NOMO-1 treated with DMSO at 0.1 percent for 48 hours (cell line): ENCODE measurements at regions not wholly inside any gene's neighbourhood (a gene's known extent, or its start where the extent isn't known, plus 50 kb on each side); places are given as distances from the start of the nearest gene placed in this dataset.
A peak's percentile ranks its signal among the peaks of the same experiment; 100 is the strongest.

Source experiments
- DNase-seq: peaks from one replicate; lab custom pipeline; 2025; ENCODE audit not compliant: unreplicated experiment; lab: John Stamatoyannopoulos, UW

DNA sequence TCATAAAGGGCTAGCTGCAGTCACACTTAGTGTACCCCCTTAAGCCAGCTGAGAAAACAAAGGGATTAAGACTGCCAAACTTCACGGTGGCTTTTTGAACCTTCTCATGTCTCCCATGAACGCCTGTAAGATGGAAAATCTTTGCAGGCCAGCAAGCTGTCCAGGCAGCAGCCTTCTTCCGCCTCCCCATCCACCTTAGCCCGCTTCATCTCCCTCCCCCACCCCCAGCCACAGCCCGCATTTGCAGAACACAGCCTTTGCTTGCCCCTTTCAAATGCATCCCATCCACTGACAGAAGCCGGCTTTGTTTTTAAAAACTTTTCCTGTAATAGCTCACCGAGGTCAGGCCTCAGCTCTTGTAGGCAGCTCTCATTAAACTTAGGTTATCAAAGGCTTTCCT lies 113.8 kb upstream of the FAM9B start:
- no peak for DNase-seq

DNA sequence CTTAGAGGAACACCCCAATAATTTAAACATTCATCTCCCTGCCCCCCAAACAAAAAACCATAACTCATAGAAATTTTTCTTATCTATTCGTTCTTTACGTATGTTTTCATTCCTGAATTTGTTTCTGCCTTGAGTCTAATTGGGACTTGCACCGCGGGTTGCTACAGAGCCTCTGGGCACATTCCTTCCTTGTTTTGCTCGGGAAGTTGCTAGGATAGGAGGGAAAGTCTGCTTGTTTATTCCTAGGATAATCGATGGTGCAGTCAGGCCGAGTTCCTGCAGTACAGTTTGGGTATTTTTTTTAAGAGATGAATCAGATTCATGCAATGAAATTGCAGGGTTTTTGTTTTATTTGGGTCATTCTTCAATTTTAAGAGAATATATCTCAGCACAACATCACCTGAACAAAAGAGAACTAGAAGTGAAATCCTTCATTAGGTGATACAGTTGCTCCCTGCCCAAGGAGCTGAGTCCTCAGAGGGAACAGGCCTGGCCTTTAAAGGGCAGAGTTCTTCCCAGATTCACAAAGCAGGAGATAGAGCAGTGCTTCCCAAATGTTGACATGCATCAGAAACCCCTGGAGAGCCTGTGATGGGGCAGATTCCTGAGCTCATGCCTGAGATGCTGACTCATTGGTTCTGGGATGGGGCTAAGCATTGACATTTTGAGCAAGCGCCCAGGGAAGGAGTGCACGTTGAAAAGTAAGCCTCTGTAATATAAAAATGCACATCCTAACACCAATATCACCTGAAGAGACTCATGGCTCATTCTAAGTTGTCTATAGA lies 114.9 kb upstream of the FAM9B start:
- no peak for DNase-seq

DNA sequence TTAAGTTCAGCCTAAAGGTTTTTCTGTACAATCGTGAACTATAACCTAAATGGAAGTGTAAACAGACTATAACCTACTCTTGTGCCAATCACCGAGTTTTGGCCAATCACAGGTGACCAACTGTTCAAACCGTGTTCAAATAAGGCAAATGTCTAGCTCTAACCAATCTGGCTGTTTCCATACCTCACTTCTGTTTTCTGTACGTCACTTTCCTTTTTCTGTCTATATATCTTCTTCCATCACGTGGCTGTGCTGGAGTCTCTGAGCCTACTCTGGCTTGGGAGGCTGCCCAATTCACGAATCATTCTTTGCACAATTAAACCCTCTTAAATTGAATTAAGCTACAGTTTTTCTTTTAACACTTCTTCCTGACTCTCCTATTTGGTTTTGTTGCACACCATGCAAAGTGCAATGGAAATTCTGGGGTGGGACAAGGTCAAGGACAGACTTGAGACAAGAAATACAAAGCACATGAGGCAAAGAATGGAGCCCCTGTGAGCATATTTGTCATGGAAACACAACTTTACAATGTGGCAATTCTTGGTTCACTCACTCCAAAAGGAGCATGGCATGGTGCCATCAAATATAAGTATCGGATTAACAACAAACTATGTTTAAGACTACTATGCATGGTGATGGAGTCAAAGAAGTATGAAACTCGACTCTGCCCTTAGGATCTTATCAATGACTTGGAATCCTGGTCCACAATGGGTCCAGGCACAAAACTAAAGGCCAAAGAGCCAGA lies 115.7 kb upstream of the FAM9B start:
- DNase-seq = no peak

DNA sequence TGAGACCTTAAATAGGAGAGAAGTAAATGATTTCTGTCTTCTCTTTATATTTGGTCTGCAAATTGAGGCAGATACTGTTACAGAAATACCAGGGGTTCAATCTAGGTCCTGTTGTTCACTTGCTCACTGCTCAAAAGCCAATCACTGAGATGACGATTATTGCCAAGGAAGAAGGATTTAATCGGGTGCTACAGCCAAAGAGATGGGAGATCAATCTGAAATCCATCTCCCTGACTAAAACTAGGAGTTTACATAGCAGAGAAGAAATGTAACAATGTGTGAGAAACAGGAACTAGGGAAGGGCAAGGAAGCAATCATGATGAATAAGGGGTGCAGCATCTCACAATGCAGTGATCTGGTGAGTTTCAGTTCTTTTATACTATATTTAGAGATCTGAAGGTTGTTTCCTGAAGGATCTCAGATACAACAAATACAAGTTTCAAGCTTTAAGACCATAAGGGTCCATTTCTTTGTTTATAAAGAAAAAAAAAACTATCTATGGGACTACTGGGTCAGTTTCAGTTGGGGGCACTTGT lies 117.9 kb upstream of the FAM9B start:
- DNase-seq = peak; percentile 50

DNA sequence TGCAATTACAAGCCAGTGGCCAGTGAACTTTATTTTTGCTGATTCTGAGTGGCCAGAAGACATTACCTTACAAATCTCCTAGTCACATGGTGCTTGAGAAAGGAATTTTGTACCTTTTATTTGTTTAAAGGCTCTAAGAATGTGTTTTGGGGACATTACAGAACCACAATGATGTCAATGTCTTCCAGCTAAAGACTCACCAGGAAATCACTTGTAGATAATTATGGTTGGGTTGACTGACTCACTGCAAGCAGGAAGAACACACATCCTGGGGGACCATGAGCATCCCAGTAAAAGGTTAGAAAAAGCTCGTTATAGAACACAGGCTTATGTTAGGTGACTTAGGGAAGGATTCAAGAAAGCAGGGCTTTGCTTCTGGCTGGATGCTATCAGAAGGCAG lies 119.4 kb upstream of the FAM9B start:
- DNase-seq = no peak

DNA sequence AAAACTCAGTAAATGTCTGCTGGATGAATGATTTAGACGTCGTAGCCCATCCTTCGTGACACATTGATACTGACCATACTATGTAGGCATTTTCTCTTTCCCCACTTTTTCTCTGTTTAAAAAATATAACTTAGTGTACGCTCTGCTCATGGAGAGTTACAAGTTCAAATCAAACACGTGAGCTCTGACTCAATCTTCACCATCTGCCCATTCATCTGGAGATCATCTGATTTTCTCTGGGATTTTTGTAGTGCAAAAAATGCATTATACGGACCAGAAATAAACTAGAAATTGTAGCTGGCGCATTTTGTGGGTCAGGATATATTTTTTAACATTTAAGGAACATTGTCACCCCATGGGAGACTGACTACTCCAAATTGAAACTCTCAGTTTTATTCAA lies 124.7 kb upstream of the FAM9B start:
- DNase-seq = no peak

DNA sequence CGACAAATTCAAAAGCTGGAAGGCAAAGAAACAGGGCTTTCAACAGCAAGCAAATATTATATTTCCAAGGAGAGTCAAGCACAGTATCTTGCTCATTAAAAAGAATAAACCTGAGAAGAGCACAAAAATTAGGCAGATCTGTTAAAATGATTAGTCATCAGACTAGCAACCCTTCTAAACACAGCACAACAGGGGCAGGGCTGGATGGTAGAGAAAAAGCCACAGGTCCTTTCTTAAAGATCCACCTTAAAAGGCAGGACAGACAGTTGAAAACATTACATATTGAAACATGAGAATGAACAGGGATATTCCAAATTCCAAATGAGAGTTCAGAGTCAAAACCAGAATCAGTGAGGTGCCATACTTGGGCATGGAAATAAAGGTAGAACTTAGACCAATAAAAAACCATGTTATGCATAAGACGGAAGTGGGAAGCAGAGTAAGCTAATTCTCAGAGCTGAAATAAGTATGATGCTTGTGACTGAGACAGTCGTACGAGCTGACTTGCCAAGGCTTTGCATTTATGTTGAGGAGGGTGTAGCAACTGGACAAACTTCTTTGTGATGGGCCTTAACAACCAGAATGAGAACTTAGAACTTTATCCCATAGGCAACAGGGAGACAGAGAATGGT lies 126.9 kb upstream of the FAM9B start:
- DNase-seq = no peak

DNA sequence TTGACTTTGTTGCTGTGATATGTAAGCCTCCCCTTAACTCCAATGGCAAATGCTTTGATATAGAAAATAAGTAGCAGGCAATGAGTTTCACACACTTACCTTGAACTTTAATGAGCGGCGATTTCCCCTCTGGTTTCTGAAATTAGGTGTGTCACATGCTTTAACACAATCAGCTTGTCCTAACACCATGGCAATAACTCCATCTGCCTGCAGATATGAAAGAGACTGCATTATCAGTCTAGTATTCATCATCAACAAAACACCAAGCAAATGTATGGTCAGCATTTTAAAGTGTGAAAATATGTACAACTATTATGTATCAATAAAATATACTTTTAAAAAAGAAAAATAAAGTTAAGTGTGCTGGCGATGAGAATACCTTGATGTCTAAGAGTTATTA lies 128.8 kb upstream of the FAM9B start:
- no peak for DNase-seq

DNA sequence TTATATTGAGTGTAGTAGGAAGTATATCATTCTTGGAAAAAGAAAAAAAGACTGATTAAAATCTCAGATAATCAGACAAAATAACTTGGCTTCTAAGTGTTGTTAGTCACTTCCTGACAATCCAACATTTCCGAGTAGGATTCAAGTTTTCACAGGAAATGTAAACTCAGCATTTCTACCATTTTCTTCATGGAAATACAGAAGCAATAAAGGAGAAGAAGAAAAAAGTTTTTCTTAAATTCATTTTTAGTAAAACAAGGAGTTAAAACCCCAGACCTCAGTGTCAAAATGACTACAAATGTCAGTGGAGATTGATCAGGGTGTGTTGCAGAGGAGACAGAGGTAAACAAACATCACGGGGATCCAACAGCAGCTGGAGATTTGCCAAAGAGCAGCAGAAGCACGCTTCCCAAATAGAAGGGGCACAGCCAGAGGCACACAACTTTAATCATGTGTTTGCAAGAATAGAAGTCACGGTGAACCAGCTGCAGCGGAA lies 129.3 kb upstream of the FAM9B start:
- no peak for DNase-seq

DNA sequence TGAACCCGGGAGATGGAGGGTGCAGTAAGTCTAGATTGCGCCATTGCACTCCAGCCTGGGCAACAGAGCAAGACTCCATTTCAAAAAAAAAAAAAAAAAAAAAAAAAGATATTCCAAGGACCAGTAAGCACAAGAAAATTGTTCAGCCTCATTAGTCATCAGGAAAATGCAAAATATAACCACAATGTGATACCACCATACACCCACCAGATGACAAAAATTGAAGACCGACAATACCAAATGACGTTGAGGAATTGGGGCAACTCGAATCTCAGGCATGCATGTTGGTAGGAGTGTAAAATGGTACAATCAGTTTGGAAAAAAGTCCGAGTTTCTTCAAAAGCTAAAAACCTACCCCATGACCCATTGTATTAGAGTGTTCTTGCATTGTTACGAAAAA lies 130.2 kb upstream of the FAM9B start:
- DNase-seq = no peak

DNA sequence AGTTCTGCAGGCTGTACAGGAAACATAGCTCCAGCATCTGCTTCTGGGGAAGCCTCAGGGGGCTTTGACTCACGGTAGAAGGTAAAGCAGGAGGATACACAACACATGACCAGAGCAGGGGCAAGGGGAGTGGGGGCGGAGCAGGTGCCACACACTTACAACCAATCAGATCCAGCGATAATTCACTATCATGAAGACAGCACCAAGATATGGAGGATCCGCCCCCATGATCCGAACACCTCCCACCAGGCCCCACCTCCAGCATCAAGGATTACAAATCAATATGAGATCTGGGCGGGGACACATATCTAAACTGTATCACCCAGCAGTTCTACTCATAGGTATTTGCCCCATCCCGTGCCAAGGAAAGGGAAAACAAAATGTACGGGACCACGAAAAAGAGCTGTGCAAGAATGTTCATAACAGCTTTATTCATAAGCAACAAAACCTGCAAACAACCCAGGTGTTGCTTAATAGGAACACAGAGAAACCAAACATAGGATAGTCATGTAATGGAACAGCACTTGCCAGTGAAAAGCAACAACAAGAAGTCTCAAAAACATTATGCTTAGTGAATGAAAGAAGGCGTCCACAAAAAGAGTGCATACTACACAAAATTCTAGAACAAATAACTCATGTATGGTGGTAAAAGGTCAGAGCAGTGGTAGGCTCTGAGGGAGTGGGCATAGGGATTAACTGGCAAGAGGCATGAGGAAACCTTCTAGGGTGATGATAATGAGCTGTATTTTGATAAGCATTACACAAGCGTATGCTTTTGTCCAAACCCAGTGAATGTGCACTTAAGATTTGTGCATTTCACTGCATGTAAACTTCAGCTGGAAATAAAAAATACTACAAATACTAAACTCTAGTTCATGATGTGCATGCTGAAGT lies 130.9 kb upstream of the FAM9B start:
- DNase-seq = no peak

DNA sequence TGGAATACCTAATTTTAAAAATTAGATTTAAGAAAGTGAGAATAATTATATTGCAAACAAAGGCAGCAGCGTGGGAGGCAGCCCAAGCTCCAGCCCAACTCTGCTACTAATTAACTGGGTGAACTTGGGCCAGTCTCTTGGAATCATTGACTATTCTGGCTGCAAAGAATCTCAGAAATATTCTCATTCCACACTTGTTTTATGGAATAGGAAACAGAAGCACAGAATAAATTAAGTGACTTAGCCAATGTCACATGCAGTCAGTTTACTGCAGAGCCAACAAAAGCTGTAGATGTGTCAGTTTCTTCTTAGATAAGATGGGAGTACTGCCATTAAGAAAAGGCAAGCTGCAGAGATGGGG lies 132.6 kb upstream of the FAM9B start:
- no peak for DNase-seq

DNA sequence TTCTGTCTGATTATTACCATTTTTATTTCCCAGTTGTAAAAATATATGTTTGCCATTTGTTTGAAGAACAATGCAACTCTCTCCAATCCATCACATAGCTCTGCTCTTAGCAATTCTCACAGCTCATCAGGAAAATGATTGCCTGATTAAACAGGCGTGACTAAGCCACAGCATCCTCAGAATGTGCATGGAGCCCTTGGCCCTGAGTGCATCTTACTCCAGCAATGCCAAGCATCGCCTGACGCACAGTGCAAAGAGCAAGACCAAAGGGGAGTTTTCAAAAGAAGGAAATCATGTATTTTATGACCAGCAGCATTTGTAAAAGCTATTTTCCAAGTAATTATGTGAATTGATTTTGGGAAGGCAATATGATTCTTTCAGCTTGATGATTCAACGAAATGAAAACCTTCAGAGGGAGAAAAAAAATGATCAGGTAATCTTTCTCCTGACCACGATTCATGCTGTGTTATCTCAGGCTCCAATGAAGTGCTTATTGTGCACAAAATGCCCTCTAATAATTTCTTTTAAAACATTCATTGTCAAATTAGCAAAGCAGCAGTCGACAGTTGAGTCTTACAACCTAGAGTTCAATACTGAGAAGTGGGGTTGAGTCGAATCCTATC lies 138.0 kb upstream of the FAM9B start:
- no peak for DNase-seq

DNA sequence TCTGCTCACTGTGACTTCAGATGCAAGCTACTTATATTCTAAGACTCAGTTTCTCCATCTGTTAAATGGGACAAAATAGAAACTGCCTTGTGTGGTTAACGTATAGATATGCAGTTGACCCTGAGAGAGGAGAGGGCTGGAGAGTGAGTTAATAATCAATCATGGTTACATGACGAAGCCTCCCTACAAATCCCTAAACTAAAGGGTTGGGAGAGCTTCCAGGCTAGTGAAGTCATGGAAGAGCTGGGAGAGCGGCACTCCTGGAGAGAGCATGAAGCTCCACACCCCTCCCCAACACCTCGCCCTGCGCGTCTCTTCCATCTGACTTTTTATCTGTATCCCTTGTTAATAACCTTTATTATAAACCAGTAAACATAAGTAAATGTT lies 138.5 kb upstream of the FAM9B start:
- no peak for DNase-seq

DNA sequence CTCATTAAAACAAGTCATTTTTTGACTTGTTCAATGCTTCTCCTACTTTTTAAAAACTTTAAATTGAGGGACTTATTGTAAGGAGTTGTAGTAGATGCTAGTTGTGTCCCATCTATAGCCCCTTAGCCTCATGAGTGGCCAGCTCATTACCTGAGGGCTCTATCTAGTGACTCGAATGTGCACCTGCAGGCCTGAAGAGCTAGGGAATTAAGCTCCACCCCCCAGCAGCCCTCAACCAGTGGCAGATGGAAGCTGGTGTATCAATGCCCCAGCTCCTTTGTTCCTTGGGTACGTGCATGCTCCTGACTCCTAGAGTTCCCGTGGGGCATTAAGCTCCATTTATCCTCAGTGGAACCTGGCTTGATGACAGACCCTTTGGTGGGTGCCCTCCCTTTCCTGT lies 146.7 kb upstream of the FAM9B start:
- DNase-seq = no peak

DNA sequence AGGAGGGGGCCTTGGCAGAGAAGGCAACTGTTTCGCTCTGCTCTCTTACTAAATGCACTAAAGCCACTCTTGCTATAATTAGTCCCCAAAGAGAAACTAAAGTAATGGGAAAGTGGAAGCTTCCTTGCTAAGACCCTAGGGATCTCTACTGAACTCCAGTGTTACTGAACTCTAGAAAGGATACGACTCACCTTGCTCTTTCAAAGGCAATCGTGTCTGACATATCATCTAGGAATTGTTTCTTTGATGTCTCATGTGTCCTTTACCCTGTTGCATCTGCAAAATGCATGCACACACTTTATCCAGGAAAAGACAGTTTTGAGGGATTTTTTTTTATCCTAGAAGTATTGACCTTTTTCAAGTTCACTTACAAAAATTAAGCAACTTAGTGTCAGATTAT lies 148.1 kb upstream of the FAM9B start:
- DNase-seq = no peak

DNA sequence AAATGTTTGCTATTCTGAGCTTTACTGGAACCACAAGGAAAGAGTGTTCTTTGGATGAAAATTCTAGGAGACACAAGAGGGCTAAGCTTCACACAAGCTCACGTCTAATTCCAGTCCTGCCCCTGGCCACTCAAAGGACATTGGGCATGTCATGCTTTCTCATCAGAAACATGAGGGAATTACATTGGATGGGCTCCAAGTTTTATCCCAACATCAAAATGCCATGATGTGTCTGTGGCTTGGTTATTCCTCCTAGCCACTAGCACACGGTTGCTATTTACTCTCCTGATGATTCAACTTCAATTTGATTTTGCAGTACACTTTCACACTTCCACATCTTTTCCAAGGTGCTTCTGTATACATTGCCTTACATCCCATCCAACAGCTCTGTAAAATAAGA lies 149.6 kb upstream of the FAM9B start:
- DNase-seq = no peak

DNA sequence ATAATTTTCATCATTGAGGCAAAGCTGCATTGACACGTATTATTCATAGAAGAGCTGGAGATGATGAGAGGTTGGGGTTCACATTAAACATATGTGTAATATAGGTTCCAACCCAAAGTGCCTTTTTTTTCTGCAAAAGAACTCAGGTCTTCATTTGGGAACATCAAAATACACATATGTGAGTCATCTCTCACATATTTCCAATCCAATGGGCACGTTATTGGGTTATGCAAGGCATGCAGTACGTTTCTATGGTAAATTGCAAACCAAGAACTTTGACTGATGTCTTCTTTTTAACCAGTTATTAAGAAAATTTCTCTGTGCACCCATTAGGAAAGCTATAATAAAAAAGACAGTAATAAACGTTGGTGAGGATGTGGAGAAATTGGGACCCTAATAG lies 150.3 kb upstream of the FAM9B start:
- no peak for DNase-seq

DNA sequence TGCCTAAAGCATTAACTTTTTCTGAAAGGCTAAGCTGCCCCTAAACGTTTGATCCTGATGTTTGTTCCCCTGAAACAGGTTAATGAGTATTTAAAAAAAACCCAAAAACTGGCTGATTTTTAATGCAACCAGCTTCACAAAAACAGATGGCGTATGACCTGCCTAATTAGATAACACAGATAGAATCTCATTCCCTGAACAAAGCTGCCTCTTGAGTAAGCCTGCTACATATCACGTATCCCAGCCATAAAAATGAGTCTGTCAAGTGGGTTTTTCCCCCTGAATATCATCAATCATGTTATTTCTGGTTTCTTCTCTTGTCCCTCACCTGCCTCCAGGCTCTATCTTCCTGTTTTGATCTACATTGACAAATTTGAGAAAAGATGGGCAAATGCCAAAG lies 154.2 kb upstream of the FAM9B start:
- no peak for DNase-seq

DNA sequence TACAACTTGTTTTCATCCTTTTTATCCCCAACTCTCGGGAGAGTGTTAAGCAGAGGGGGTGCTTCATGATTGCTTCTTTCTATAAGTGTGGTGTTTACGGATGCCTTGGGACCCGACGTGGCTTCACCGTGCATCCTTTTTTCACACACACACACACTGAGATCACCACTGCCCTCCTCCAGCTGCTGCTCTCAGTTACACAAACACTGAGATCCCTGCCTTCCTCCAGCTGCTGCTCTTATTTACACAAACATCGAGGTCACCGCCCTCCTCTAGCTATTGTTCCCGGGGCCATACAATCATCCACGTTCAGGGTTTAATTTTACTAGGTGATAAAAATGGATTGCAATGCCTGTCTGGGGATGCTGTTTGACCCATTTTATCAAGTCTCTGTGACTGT lies 155.4 kb upstream of the FAM9B start:
- DNase-seq = no peak

DNA sequence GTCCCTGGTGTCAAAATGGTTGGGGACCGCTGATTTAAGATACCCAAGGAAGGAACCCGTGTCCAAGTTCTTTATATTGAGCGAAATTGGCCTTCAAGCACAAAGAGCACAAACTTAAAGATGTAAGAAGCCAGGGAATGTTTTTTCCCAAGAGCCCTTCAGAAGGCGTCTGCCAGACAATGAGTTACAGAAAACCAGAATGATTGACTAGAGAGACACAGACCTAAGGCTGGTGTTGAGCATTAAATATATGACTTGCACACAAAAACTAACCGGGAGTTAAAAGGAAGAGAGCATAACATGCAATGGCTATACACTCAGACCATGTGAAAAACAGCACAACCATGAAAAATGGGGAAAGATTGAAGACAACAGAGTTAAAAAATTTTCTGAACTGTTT lies 157.5 kb upstream of the FAM9B start:
- no peak for DNase-seq
